ENCODE measurements at regions not wholly inside any gene's neighbourhood (a gene's known extent, or its start where the extent isn't known, plus 50 kb on each side); places are given as distances from the start of the nearest gene placed in this dataset.

DNA sequence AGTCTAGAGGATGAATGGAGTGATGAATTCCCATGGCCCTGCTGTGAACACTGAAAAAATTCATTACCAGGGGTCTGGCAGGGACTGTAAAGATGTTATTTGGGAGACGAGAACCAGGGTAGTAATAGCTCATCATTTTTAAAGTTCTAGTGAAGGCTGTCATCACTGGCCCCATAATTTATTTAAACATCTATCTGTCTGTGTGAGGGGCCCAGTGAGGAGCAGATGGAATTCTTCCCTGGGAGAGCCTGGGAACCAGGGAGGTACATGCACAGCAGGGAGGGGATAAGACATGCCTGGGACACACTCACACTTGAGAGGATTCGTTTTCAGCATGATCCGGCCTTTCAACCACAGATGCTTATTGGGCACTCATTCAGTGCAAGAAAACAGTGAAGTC is 162.0 kb downstream of the PDGFRA start:
- Histone ChIP-seq H3K27me3 (ENCODE audit: insufficient read depth, insufficient read length) (no peaks in the 10 kb centered on the region), H3K4me1 (ENCODE audit: insufficient read depth, insufficient read length) (no peaks in the 10 kb centered on the region), H3K36me3 (ENCODE audit: insufficient read depth, insufficient read length, low read length) (no peaks in the 10 kb centered on the region), H3K4me3 (ENCODE audit: insufficient read length, low read depth) (no peak overlapping the region), H3K9me3 (ENCODE audit: insufficient read depth, low read length) (no peaks in the 10 kb centered on the region), H3K9ac (ENCODE audit: insufficient read length, low read depth) (no peak overlapping the region)
- DNase-seq (ENCODE audit: low read depth, low spot score) = no peak
- TF ChIP-seq YY1 (IDR thresholded peaks at IDR 0.05; ENCODE audit: insufficient read depth, insufficient read length) = no peak
- no peak for TF ChIP-seq ZNF274 (IDR thresholded peaks at IDR 0.05; ENCODE audit: low read depth, low read length)
- TF ChIP-seq SUZ12 (IDR thresholded peaks at IDR 0.05; ENCODE audit: extremely low read depth, insufficient read depth, insufficient read length) = no peak

DNA sequence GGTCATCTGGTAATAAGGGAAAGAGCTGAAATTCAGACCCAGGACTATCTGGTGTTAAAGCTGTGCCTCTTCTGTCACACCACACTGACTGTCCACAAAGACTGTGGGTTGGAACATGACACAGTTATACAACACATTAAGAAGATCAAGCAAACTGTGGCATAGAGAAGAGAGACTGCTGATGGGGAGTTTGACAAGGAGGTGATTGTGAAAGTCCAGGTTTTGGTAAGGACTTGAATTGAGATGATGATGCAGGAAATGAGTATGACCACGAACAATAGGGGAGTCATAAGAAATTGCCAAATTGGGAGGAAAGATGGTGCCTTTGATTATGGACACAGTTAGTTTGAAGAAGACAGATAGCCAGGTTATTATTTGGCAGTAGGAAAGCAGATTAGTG is 163.4 kb downstream of the PDGFRA start:
- Histone ChIP-seq H3K4me3 (ENCODE audit: insufficient read length, low read depth) (no peak overlapping the region), H3K27me3 (ENCODE audit: insufficient read depth, insufficient read length) (no peaks in the 10 kb centered on the region), H3K4me1 (ENCODE audit: insufficient read depth, insufficient read length) (no peaks in the 10 kb centered on the region), H3K9ac (ENCODE audit: insufficient read length, low read depth) (no peak overlapping the region), H3K36me3 (ENCODE audit: insufficient read depth, insufficient read length, low read length) (no peaks in the 10 kb centered on the region), H3K9me3 (ENCODE audit: insufficient read depth, low read length) (no peaks in the 10 kb centered on the region)
- no peak for TF ChIP-seq YY1 (IDR thresholded peaks at IDR 0.05; ENCODE audit: insufficient read depth, insufficient read length)
- TF ChIP-seq ZNF274 (IDR thresholded peaks at IDR 0.05; ENCODE audit: low read depth, low read length) = no peak
- TF ChIP-seq SUZ12 (IDR thresholded peaks at IDR 0.05; ENCODE audit: extremely low read depth, insufficient read depth, insufficient read length) = no peak
- DNase-seq (ENCODE audit: low read depth, low spot score) = no peak

DNA sequence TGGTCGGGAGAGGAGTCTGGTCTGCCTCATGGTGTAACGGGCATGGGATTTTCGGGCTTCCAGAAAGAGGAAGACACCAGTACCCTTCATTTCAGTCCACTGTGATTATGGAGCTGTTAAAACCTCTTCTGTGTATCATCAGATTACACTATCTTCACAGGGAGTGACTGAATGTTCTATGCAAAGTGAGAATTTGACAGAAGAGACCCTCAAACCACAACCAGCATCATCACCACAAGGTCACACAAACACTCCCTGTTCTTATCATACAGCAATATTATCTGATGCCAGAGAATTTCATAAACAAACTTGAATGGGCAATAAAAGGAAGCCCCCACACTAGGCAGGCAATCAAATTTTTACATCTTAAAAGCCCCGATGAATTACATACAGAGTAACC is 164.2 kb downstream of the PDGFRA start:
- DNase-seq (ENCODE audit: low read depth, low spot score) = no peak
- TF ChIP-seq YY1 (IDR thresholded peaks at IDR 0.05; ENCODE audit: insufficient read depth, insufficient read length) (no peak), ZNF274 (IDR thresholded peaks at IDR 0.05; ENCODE audit: low read depth, low read length) (no peak), SUZ12 (IDR thresholded peaks at IDR 0.05; ENCODE audit: extremely low read depth, insufficient read depth, insufficient read length) (no peak)

DNA sequence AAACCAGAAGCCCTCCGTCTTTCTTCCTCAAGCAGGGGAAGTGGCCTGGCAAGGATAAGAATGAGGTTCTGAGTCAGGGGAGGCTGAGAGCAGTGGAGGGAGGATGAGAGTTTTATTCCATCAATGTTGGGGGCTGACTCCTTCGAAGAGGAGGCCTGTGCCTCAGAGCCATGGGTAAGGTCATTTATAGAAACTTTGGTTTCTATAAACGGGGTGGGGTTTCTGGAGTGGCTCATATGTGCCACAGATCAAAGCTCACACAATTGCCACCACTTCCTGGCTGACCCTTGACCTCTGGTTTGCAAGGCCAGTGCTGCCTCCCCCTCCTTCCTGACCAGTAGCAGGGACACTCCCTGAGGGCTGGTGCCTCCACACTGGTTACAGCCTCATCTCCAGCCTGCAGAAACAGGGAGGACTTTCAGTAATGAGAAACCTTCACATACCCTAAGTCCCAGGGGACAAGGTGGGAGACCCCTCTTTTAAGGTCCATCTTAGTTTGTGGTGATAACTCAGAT is 166.0 kb downstream of the PDGFRA start:
- H3K4me3 ChIP-seq (ENCODE audit: insufficient read length, low read depth) = no peak overlapping the region
- no peak overlapping the region for H3K9ac ChIP-seq (ENCODE audit: insufficient read length, low read depth)
- no peaks in the 10 kb centered on the region for H3K36me3 ChIP-seq (ENCODE audit: insufficient read depth, insufficient read length, low read length)
- DNase-seq (ENCODE audit: low read depth, low spot score) = no peak
- H3K9me3 ChIP-seq (ENCODE audit: insufficient read depth, low read length) = no peaks in the 10 kb centered on the region
- H3K27me3 ChIP-seq (ENCODE audit: insufficient read depth, insufficient read length) = no peaks in the 10 kb centered on the region
- no peaks in the 10 kb centered on the region for H3K4me1 ChIP-seq (ENCODE audit: insufficient read depth, insufficient read length)
- no peak for TF ChIP-seq YY1 (IDR thresholded peaks at IDR 0.05; ENCODE audit: insufficient read depth, insufficient read length)
- no peak for TF ChIP-seq SUZ12 (IDR thresholded peaks at IDR 0.05; ENCODE audit: extremely low read depth, insufficient read depth, insufficient read length)
- no peak for TF ChIP-seq ZNF274 (IDR thresholded peaks at IDR 0.05; ENCODE audit: low read depth, low read length)

More for the DNA sequence above, 164.2 kb downstream of the PDGFRA start:
- Histone ChIP-seq H3K4me3 (ENCODE audit: insufficient read length, low read depth) (no peak overlapping the region), H3K9ac (ENCODE audit: insufficient read length, low read depth) (no peak overlapping the region), H3K4me1 (ENCODE audit: insufficient read depth, insufficient read length) (no peaks in the 10 kb centered on the region), H3K27me3 (ENCODE audit: insufficient read depth, insufficient read length) (no peaks in the 10 kb centered on the region), H3K36me3 (ENCODE audit: insufficient read depth, insufficient read length, low read length) (no peaks in the 10 kb centered on the region), H3K9me3 (ENCODE audit: insufficient read depth, low read length) (no peaks in the 10 kb centered on the region)

DNA sequence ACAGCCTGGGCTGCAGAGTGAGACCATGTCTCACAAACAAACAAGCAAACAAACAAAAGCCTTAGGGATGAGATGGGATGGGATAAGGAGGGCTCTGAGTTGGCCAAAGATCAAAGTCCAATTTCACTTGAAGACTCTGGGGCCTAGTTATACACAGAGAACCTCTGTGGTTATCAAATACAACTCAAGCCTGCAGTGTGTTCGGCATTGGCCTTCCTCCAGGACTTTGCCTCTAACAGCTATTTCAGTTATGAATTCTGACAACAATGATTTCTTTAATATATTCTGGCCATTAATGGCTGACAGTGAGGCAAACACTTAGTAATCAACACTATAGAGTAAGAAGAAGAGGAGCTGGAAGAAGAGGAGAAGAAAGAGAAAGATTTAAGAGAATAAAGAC is 171.1 kb downstream of the PDGFRA start:
- no peak for DNase-seq (ENCODE audit: low read depth, low spot score)
- Histone ChIP-seq H3K36me3 (ENCODE audit: insufficient read depth, insufficient read length, low read length) (no peaks in the 10 kb centered on the region), H3K4me1 (ENCODE audit: insufficient read depth, insufficient read length) (no peaks in the 10 kb centered on the region), H3K27me3 (ENCODE audit: insufficient read depth, insufficient read length) (no peaks in the 10 kb centered on the region), H3K9me3 (ENCODE audit: insufficient read depth, low read length) (no peaks in the 10 kb centered on the region; the same call in 1 of the 2 replicates), H3K9ac (ENCODE audit: insufficient read length, low read depth) (no peak overlapping the region), H3K4me3 (ENCODE audit: insufficient read length, low read depth) (no peak overlapping the region)
- TF ChIP-seq SUZ12 (IDR thresholded peaks at IDR 0.05; ENCODE audit: extremely low read depth, insufficient read depth, insufficient read length) (no peak), YY1 (IDR thresholded peaks at IDR 0.05; ENCODE audit: insufficient read depth, insufficient read length) (no peak), ZNF274 (IDR thresholded peaks at IDR 0.05; ENCODE audit: low read depth, low read length) (no peak)

DNA sequence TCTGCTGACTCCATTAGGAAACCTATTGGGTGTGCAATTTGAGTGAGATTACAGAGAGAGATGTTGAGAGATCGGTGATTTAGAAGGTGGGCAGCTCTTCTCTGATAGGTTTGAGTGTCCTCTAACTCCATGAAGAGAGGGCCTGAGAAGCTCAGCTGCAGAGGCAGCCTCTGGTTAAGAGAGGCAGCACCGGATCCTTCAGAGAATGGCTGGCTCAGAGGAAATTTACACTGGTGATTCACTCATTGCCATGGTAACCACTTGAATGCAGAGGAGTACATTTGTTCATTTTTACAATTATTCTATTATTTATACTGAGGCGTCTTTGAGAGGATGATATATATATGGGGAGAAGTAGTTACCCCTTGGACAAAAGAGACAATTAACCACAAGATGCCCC is 171.7 kb downstream of the PDGFRA start:
- TF ChIP-seq SUZ12 (IDR thresholded peaks at IDR 0.05; ENCODE audit: extremely low read depth, insufficient read depth, insufficient read length) = no peak
- TF ChIP-seq ZNF274 (IDR thresholded peaks at IDR 0.05; ENCODE audit: low read depth, low read length) = no peak
- TF ChIP-seq YY1 (IDR thresholded peaks at IDR 0.05; ENCODE audit: insufficient read depth, insufficient read length) = no peak
- DNase-seq (ENCODE audit: low read depth, low spot score) = no peak
- H3K9me3 ChIP-seq (ENCODE audit: insufficient read depth, low read length) = no peaks in the 10 kb centered on the region; the same call in 1 of the 2 replicates
- H3K27me3 ChIP-seq (ENCODE audit: insufficient read depth, insufficient read length) = no peaks in the 10 kb centered on the region
- no peaks in the 10 kb centered on the region for H3K4me1 ChIP-seq (ENCODE audit: insufficient read depth, insufficient read length)
- H3K36me3 ChIP-seq (ENCODE audit: insufficient read depth, insufficient read length, low read length) = no peaks in the 10 kb centered on the region
- H3K9ac ChIP-seq (ENCODE audit: insufficient read length, low read depth) = no peak overlapping the region
- H3K4me3 ChIP-seq (ENCODE audit: insufficient read length, low read depth) = no peak overlapping the region

DNA sequence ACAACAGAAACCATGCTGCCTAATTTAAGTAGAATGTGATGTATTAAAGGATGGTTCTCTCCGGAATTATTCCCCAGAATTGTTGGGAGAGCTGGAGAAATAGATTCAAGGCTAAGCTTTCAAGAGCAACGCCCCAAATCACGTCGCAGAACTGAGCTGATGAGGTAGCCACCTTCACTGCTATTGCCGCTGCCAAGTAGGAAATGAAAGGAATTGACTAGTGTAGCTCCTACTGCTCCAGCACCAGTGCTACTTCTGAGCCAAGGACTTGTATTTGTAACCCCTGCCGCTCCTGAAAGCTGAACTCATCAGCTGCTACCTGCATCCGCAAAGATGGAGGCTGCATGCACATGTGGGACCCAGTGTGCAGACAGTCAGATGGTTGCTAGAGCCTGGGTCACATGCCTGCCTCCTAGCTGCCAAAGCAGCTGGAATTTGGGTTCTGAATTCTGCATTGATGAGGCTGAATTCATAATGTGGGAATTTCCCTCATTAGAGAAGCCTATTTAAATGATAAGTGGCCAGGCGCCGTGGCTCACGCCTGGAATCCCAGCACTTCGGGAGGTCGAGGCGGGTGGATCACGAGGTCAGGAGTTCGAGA is 173.9 kb downstream of the PDGFRA start:
- Histone ChIP-seq H3K27me3 (ENCODE audit: insufficient read depth, insufficient read length) (no peaks in the 10 kb centered on the region), H3K9me3 (ENCODE audit: insufficient read depth, low read length) (no peaks in the 10 kb centered on the region; the same call in 1 of the 2 replicates), H3K9ac (ENCODE audit: insufficient read length, low read depth) (no peak overlapping the region), H3K36me3 (ENCODE audit: insufficient read depth, insufficient read length, low read length) (no peaks in the 10 kb centered on the region), H3K4me3 (ENCODE audit: insufficient read length, low read depth) (no peak overlapping the region), H3K4me1 (ENCODE audit: insufficient read depth, insufficient read length) (no peaks in the 10 kb centered on the region)
- TF ChIP-seq ZNF274 (IDR thresholded peaks at IDR 0.05; ENCODE audit: low read depth, low read length) = no peak
- no peak for TF ChIP-seq YY1 (IDR thresholded peaks at IDR 0.05; ENCODE audit: insufficient read depth, insufficient read length)
- no peak for TF ChIP-seq SUZ12 (IDR thresholded peaks at IDR 0.05; ENCODE audit: extremely low read depth, insufficient read depth, insufficient read length)
- no peak for DNase-seq (ENCODE audit: low read depth, low spot score)

All from NT2/D1 (cell line).